Activated CD4-positive, alpha-beta T cell treated with anti-CD3 and anti-CD28 coated beads, Interleukin-2, amount 50 U/mL, for 16 hours (primary cell): ENCODE measurements at regions not wholly inside any gene's neighbourhood (a gene's known extent, or its start where the extent isn't known, plus 50 kb on each side); places are given as distances from the start of the nearest gene placed in this dataset.

Source experiments
- DNase-seq: peaks from one replicate; pipeline ENCODE4 v3.0.0-alpha.2; 2020

DNA sequence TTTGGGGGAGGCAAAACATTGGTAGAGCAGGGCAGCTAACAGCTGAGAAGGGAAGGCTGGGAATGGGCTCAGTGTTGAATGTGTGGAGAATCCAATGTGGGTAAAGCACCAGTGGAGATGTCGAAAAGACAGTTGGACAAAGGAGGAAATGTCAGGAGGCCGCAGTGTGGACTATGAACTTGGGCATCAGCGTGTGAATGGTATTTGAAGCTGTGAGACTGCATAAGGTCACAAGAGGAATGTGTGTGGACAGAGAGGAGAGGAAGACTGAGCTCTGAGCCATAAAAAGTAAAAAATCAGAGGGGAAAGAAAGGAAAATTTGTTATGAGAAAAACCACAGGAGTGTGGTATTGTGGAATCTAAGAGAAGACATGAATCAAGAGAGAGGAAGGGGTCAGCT lies 99.4 kb upstream of the ADAMTS16 start:
- DNase-seq: no peak

DNA sequence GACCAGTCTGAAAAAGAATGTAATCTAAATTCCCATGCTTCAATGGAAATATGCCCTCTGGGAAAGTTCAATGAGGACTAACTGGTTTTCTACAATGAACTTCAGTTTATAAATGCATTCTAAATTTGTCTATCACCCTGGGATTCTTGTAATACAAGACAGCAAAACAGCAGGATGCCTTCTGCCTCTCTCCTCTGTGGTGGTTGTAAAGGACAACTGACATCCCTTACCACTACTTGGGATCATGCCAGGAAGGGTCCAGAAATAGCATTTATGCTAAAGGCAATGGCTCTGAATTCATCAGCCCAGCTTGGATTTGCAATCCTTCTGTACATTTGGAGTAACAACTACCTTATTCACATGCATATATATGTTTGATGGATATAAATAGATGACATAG lies 97.3 kb upstream of the ADAMTS16 start:
- no peak for DNase-seq

DNA sequence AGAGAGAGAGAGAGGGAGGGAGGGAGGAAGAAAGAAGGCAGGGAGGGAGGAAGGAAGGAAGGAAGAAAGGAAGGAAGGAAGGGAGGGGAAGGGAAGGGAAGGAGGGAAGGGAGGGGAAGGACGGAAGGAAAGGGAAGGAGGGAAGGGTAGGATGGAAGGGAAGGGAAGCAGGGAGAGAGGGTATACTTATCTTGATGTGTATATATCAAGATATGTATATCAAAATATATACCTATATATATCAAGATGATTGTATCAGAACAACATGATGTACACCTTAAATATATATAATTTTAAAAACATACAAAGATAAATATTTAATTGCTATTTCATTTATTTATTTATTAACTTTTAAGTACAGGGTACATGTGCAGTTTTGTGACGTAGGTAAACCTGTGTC lies 96.8 kb upstream of the ADAMTS16 start:
- no peak for DNase-seq

DNA sequence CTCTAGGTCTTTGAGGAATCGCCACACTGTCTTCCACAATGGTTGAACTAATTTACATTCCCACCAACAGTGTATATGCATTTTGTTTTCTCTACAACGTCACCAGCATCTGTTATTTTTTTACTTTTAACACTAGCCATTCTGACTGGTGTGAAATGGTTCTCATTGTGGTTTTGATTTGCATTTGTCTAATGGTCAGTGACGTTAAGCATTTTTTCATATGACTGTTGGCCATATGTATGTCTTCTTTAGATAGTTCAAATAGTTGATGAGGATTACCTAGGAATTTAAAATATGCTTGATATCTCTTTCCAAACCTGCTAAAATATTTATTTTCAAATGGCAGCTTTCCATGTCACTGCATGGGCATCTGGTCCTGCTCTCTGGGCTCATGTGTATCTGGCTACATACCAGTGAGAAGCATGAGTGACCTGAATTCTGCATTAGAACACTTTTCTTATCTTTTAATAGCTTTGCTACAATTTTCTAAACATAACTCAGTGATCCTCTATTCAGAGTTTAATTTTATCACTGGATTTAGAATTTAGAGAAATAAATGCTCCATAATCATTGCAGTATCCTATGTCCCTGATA lies 95.8 kb upstream of the ADAMTS16 start:
- no peak for DNase-seq

DNA sequence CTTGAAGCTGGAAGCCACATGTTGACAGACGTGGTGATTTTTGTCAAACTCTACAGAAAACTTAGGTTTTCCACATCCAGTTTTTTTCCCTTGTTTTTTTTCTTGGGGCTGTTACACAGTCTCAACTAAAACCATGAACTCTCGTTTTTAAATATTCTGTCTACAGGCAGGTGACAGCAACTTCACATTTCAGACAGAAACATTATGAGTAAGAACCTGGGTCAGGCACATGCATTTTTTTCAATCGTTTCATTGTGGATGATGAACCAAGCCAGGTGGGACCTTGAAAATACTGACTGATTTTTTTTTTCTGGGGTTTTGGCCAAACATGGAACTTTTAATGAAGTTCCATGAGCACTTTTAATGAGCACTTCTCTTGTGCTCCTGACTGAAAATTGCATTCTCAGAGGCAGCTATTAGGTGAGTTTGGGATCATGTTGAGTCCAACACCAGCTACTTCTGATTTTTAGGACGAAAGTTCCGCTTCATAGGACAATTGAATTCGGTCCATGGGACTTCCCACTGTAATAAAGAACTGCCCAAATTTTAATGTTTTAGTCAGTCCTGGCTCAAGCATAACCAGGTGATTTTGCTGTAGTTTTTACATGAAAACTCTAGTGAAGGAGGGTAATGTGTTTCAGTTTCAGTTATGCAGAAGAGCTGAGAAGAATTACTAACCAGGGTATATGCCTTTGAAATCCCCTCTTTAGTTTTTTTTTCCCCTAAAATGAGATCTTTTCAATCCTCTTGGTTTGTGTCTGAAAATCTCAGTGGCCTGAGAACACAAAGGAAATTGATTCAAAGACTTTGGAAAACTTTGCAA lies 93.2 kb upstream of the ADAMTS16 start:
- no peak for DNase-seq

DNA sequence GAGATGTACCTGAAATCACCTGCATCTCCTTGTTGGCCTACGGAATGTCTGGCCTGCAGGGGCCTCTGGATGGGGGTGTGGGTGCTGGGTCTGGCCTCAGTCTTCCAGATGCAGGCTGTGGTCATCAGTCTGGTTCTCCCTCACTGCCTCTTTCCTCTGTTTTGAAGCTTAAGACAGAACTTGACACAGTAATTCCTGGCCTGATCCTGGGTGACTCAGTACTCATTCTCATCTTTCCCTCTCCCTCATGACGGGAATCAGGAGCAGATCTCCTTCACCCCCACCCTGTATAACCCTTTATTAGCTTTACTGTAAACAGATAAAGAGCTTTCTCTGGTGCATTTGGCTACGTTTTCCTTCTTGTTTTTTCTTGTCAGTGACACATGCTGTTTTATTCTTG lies 89.3 kb upstream of the ADAMTS16 start:
- no peak for DNase-seq

DNA sequence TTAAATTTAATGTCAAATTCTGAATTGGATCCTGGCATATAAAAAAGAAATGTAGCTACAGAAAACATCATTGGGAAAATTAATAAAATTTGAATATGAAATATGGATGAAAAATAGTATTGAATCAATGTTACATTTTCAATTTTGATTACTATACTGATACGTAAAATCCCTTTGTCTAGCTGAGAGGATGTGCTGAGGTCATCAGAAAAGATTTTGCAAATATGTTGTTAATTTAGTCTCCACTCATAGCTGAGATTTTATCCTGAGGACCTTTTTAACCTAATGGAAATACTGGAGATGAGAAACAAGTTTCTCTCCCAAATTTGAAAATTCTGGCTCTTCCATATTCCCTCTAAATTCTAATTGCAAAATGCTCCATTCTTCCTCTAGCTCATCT lies 84.4 kb upstream of the ADAMTS16 start:
- no peak for DNase-seq

DNA sequence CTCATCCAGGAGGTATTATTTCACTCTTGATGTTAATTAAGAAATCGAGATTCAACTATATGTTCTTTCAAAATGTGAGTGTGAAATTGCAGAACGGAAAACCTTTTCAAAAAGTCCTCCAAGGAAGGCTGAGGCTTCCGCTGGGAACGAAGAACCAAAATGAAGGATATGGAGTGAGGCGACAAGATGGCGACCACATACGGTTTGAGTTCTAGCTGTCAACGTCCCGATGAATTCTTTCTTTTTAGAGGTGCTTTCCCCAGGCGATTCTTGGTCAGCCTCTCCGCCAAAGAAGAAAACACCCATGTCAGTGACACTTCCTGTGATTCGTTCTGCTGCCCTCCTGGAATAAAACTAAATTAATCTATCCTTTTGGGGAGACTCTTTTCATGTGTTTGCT lies 78.3 kb upstream of the ADAMTS16 start:
- no peak for DNase-seq

DNA sequence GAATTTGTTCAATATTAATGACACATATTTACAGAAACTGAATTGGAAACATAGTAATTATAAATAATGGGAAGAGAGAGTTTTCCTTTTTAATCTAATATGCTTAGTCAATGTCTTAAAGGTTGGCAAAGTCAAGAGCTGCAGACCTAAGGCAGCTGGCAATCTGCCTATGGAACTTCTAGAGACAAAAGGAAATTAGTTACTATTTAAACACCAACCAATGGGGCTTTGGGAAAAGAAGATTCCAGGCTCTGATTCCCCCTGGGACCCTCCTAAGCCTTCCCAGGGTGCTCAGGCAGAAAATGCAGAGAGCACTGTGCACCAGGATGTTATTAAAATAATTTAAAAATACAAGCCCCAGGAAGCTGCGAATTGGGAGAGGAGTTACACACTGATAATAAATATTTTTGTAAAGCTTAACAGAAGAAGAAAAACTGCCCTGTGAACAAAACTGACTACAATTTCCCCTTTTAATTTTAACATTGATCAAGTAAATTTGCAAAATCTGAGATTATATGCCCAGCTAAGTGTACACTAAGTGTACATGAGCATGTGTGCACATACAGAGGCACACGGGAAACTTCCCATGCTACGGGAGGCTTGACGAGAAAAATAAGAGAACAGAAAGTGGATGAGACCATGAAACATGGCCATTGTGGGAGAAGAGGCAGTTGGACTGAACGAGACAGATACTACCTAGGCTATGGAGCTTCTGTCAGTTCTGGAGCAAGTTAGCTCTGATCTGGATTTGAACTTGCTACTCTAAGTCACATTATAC lies 77.4 kb upstream of the ADAMTS16 start:
- no peak for DNase-seq

DNA sequence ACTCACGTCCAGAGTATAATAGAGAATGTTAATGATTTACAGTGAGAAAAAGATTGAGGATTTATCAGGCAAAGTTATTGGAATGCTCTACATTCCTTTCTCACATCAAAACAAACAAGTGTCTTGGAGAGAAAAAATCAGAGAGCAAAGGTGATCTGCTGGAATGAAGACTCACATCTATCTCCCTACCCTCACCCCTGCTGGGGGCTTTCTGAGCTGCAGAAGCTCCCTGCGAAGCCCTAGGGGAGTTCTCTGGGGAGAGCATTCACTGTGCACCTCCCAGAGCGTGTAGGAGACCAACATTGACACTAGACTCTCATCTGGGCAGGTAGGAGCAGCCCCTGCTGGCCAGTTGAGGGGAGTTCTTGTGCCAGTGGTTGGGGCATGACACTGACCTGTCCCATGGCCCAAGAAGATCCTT lies 76.6 kb upstream of the ADAMTS16 start:
- no peak for DNase-seq

DNA sequence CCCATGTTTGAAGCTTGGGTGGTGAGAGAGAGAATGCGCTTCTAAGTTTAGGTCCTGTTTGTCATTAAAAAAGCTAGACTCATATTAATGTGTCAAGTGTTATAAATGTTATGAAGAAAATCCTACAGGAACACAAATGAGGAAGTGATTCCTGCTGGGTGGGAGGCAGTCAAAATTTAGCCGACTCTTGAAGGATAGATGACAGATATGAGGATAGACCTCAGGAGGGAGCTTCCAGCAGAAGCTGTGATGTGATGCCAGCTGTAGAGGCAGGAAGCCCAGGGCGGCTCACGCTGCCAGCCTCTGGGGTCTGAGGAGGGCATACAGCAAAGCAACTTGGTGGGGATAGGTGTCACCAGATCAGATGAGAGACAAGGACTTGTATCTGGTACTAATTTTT lies 74.7 kb upstream of the ADAMTS16 start:
- no peak for DNase-seq

DNA sequence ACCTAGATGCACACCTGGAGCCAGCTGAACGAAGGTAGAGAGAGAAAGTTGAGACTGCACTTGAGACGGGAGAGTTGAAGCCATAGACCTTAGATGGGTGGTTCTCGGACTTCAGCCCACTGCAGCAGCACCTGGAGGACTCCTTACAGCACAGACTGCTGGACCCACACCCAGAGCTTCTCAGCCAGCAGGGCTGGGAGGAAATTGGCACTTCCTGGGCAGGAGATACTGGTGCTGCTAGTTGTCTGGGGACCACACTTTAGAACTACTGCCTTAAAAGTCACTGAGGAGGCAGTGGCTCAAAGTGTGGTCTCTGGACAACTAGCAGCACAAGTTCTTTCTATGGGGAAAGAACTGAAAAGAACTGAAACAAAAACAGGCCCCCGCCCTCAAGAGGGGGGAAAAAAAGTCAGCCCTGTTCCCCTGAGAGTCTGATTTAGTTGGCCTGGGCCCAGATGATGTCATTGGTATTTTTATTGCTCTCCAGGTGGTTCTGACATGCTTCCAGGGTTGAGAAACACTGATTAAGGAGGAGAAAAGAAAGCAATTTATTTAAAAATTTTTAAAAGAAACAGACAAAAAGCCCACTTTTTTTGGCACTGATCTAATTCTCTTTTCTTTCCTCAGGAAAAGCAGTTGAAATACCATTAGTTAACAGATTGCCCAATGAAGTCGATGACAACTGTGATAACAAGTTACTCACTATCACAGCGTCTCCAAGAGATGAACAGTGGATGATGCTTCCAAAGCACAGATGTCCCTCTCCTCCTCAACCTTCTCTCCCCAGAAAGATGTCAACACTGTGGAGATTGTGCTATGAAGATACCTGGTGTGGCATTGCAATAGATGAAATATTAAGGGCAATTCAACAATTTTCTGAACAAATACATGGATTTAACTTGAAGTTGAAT lies 73.6 kb upstream of the ADAMTS16 start:
- no peak for DNase-seq

DNA sequence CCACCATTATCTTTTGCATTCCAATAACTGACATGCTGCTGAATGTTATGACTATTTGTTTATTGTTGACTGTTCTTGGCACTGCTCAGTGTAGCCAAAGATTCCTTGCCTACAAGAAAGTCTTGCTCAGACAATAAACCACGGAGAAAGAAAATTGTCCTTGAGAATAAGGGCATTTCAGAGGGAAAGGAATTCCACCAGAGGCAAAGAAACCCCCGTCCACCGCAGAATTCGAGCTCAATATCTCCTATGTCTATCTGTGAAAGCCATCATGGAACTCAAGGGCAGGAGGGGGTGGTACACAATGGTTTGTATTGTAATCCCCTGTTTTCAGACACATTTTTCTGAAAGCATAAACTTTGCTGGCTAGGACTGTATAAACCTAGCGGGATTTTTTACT lies 70.3 kb upstream of the ADAMTS16 start:
- DNase-seq: no peak

DNA sequence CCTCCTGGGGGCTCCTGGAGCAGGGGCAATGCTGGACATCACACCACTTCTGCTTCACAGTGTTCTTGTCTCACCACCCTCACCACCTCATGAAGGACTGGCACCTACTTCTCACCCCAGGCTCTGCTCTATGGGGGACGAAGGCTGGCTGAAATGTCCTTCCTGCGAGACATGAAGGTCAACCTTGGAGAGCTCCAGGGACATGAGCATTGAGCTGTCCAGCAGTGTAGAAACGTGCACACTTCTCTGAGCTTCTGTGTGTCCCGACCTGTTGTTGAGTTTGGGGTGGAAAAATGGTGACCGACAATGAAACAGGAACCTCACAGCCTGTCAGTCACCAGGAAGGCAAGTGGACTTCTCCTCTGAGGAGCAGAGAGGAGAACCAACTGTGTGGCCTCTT lies 68.6 kb upstream of the ADAMTS16 start:
- DNase-seq: no peak

DNA sequence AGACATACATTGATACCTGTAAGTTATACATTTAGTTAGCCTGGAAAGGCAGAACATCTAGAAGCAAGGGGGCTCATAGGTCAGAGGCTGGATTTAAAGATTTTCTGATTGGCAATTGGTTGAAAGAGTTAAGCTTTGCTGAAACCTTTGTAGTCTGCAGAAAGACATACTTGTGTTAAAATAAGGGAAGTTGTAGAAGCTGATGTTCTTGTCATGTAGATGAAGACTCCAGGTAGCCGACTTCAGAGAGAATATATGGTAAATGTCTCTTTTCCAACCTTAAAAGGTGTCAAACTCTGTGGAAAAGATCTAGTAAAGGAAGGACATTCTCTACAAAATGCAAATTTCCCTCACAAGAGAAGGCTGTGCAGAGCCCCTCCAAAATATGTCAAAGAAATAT lies 62.9 kb upstream of the ADAMTS16 start:
- DNase-seq: no peak

DNA sequence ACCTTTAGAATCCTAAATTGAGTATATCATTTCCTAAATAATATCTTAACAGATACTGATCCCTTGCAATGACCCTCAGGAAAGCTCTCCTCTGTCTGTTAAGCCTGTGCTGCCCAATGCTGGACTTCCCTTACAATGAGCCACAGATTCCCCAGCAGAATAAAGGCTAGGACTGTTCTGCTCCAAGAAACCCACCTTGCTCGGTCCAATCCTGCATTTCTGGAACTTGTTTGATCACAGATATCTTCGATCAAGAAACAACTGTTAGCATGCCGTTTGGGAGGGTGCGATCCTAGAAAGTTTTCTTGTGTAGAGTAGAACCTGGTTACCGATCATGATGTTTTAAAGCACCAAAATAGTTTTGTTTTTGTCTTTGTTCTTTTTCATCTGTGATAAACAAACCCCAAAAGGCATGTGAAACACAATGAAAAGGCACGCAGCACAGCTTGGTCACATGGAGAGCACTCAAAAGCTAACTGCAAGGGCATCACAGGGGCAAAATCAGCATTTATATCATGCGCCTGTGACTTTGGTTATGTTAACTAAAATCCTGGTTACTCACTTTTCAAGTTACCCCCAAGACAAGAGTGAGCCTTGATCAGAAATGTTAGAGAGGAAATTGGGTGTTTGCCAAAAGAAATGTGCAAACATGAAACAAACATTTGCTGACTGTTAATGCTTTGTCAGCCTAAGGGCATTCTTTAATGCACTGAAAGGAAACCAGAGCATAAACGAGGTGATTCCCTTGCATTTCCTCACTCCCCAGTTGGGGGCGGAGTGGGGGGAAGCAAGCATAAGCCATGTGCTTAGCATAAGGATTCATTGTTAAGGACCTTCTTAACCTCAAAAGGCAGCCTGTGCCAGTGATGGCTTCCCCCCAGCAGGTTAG lies 61.9 kb upstream of the ADAMTS16 start:
- DNase-seq: no peak

DNA sequence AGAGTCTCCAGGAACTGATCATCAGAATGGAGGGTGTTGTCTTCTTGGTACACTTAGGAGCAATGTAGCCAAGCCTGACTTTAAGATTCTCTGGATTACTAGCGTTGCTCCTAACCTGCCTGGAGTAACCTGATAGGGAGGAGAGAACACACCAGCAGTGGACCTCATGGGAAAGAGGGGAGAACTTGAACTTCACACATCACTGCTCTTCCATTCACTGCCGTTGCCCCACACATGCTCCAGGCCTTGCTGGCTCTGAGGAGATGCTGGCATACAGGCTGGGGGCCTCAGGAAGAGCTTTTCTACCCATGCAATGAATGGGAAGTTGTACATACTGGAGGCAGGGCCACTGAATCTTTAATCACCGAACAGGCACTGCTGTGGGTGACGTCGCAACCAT lies 60.3 kb upstream of the ADAMTS16 start:
- DNase-seq: no peak

DNA sequence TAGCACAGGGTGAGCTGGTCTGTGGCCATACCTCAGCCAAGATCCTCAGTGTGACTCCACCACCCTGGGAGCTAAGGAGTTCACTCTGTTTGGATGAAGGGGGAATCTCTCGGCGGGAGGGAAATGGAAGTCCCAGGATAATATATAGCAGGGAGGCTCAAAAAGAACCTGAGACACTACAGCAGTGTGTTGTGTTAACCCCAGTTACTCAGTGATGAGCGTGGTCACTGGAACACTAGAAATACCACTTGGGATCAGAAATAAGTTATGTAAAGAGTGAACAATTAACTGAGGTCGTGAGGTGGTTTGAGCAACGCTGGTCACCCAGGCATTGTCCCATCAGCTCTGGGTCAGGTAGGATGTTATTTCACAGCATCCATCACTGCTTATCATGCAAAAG lies 59.3 kb upstream of the ADAMTS16 start:
- DNase-seq: no peak

DNA sequence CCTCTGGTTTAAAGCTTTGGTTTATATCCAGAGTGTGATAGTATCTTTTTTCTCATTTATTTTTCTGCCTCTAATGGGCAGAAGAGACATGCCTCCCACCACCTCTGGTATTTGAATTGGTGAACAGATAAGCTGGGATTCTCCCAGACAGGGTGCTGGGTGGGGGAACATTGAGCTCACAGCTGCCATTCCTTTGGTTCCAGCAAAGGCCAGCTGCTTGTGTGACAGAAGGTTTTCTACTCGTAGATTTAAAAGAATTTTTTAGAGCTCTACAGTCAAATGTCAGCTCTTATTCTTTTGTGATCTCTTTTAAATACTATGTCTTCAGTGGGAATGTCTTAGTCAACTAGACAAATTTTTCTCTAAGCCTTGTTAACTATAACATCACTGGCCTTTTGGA lies 54.7 kb upstream of the ADAMTS16 start:
- DNase-seq: no peak

DNA sequence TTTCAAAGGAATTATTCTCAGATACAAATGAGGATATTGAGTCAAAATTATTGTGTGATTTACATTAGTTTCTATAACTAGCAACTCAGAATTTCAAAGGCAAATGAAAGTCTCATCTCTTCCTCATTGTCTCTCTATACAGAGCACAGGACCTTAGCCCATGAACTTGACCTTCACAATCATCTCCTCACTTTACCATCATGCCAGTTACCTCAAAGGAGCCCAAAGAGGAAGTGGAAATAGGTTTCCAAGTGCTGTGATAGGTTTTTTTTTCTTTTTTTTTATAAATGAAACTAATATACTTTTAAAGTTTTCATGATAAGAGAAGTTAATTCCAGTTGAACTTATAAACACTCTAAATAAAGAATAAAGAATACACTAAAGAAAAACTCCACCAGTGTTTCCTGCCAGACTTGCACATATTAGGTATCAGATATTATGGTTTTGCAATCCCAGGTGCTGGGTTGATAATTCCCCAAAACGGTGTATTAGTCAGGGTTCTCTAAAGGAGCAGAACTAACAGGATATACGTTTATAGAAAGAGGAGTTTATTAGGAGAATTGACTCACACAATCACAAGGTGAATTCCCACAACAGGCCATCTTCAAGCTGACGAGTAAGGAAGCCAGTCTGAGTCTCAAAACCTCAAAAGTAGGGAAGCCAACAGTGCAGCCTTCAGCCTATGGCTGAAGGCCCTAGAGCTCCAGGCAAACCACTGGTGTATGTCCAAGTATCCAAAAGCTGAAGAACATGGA lies 50.1 kb upstream of the ADAMTS16 start:
- DNase-seq: no peak
